ENCODE measurements at regions not wholly inside any gene's neighbourhood (a gene's known extent, or its start where the extent isn't known, plus 50 kb on each side); places are given as distances from the start of the nearest gene placed in this dataset.
"Not testable (repeated sequence)": the region's sequence is repeated elsewhere in the genome, so short reads cannot be mapped to it uniquely, and the experiment has no call there.

DNA sequence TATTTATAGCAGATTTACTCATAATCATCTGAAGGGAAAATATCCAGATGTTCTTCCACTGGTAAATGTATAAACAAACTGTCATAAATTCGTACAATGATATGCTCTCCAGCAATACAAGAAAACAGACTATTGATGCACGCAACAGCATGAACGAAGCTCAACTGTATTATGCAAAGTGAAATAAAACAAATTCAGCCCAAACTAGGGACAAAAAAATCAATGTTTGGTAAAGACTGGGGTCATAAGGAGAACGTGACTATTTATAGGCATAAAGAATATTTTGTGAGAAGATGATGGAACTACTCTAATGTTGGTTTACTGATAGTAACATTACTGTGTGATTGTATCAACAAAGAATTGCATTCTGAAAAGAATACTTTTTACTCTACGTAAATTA is 1276.7 kb upstream of the DDX18 start:
- Histone ChIP-seq H3K4me3 (no peak overlapping the region), H3K9me3 (no peaks in the 10 kb centered on the region), H3K27ac (no peak overlapping the region), H3K36me3 (no peaks in the 10 kb centered on the region), H3K27me3 (no peaks in the 10 kb centered on the region), H3K4me1 (no peaks in the 10 kb centered on the region)
- TF ChIP-seq, protein P1, sequence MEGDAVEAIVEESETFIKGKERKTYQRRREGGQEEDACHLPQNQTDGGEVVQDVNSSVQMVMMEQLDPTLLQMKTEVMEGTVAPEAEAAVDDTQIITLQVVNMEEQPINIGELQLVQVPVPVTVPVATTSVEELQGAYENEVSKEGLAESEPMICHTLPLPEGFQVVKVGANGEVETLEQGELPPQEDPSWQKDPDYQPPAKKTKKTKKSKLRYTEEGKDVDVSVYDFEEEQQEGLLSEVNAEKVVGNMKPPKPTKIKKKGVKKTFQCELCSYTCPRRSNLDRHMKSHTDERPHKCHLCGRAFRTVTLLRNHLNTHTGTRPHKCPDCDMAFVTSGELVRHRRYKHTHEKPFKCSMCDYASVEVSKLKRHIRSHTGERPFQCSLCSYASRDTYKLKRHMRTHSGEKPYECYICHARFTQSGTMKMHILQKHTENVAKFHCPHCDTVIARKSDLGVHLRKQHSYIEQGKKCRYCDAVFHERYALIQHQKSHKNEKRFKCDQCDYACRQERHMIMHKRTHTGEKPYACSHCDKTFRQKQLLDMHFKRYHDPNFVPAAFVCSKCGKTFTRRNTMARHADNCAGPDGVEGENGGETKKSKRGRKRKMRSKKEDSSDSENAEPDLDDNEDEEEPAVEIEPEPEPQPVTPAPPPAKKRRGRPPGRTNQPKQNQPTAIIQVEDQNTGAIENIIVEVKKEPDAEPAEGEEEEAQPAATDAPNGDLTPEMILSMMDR (IDR thresholded peaks at IDR 0.05): no peak
- no peak for TF ChIP-seq EP300 (IDR thresholded peaks at IDR 0.05; ENCODE audit: low read depth)
- no peak for TF ChIP-seq POLR2AphosphoS5 (IDR thresholded peaks at IDR 0.05)
- no peak for TF ChIP-seq POLR2A (IDR thresholded peaks at IDR 0.05)
- intact Hi-C loops (cut with DNase I; ENCODE audit: low total_unique reads) (no loop called here), in situ Hi-C loops (cut with MboI; ENCODE audit: low pct_ligation_motif_present in 1 of 4, low pct_unique_long_range_greater_than_20kb in 1 of 4, low sequenced_read_pairs in 3 of 4) (no loop called here)
- DNase-seq: no peak
- 40 to 55% methylated on average over 5 of the region's 5 CpGs for WGBS, 2 donors (ENCODE audit: low coverage in 1 of 2)

- no peaks in the 10 kb centered on the region for H3K36me3 ChIP-seq
- H3K27me3 ChIP-seq: no peaks in the 10 kb centered on the region
- DNase-seq: no peak
- in situ Hi-C loops (cut with MboI; ENCODE audit: low pct_ligation_motif_present in 1 of 4, low pct_unique_long_range_greater_than_20kb in 1 of 4, low sequenced_read_pairs in 3 of 4): no loop called here
- TF ChIP-seq EP300 (IDR thresholded peaks at IDR 0.05; ENCODE audit: low read depth): no peak
- no peak for TF ChIP-seq POLR2AphosphoS5 (IDR thresholded peaks at IDR 0.05)
- TF ChIP-seq, protein P1 (IDR thresholded peaks at IDR 0.05): no peak
- TF ChIP-seq POLR2A (IDR thresholded peaks at IDR 0.05): no peak
- intact Hi-C loops (cut with DNase I; ENCODE audit: low total_unique reads): no loop called here
- 64 to 89% methylated on average over 2 to 3 of the region's 3 CpGs for WGBS, 2 donors (ENCODE audit: low coverage in 1 of 2)
- no peak overlapping the region for H3K4me3 ChIP-seq
- H3K27ac ChIP-seq: no peak overlapping the region
- no peaks in the 10 kb centered on the region for H3K4me1 ChIP-seq
- no peaks in the 10 kb centered on the region for H3K9me3 ChIP-seq
These were observed 1269.0 kb upstream of the DDX18 start for GRCh38 chr2:116545286-116546068.

- DNase-seq; in situ Hi-C loops (cut with MboI; ENCODE audit: low pct_ligation_motif_present in 1 of 4, low pct_unique_long_range_greater_than_20kb in 1 of 4, low sequenced_read_pairs in 3 of 4); H3K36me3 ChIP-seq; H3K4me1 ChIP-seq; H3K27me3 ChIP-seq; H3K4me3 ChIP-seq; H3K27ac ChIP-seq; intact Hi-C loops (cut with DNase I; ENCODE audit: low total_unique reads); H3K9me3 ChIP-seq: not testable (repeated sequence)
- 67 to 72% methylated on average over 2 to 16 of the region's 20 CpGs for WGBS, 2 donors (ENCODE audit: low coverage in 1 of 2)
These were observed 1261.6 kb upstream of the DDX18 start for GRCh38 chr2:116552738-116553419.

DNA sequence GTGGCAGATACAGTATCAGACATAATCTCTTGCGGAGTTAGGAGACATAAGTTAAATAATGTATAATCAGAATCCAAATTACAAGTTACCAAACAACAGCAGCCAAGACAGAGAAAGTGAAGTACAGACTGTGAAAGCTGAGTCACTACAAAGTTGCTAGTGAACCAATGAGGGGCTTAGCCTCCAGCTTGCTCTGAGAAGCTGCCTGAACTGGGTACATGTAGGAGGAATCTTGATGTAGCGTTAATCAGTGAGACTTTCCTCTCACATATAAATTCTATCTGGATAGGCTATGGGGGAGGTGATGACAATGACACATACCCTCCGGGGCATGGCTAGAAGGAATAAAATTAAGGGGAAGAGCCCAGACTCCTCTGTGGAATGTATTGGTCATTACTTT is 1234.3 kb upstream of the DDX18 start:
- no peak for DNase-seq
- in situ Hi-C loops (cut with MboI; ENCODE audit: low pct_ligation_motif_present in 1 of 4, low pct_unique_long_range_greater_than_20kb in 1 of 4, low sequenced_read_pairs in 3 of 4) (no loop called here), intact Hi-C loops (cut with DNase I; ENCODE audit: low total_unique reads) (loop anchor here (10.0 kb wide), 1 partner anchor 1695 kb away; no protein-coding TSS in a partner anchor)
- Histone ChIP-seq H3K36me3 (no peaks in the 10 kb centered on the region), H3K9me3 (peaks cover 0 to 6% of the 10 kb centered on the region in 2 donors), H3K4me3 (no peak overlapping the region), H3K27ac (no peak overlapping the region), H3K27me3 (no peaks in the 10 kb centered on the region), H3K4me1 (no peaks in the 10 kb centered on the region)
- no peak for TF ChIP-seq EP300 (IDR thresholded peaks at IDR 0.05; ENCODE audit: low read depth)
- TF ChIP-seq POLR2A (IDR thresholded peaks at IDR 0.05): no peak
- TF ChIP-seq, protein P1 (IDR thresholded peaks at IDR 0.05): no peak
- no peak for TF ChIP-seq POLR2AphosphoS5 (IDR thresholded peaks at IDR 0.05)
- WGBS, 2 donors (ENCODE audit: low coverage in 1 of 2): 58 to 79% methylated on average over 2 to 3 of the region's 3 CpGs

Data from transverse colon (tissue), 4 donors.